ENCODE measurements at regions not wholly inside any gene's neighbourhood (a gene's known extent, or its start where the extent isn't known, plus 50 kb on each side); places are given as distances from the start of the nearest gene placed in this dataset.

- no peak for TF ChIP-seq CTCF (IDR thresholded peaks at IDR 0.05)
- TF ChIP-seq POLR2A (IDR thresholded peaks at IDR 0.05), result no peak
Measured at GRCh38 chr3:30321065-30321464, 285.3 kb upstream of the TGFBR2 start.
